HepG2 (cell line): ENCODE measurements at regions not wholly inside any gene's neighbourhood (a gene's known extent, or its start where the extent isn't known, plus 50 kb on each side); places are given as distances from the start of the nearest gene placed in this dataset.

Experiments
- CBX5 ChIP-seq: sonication (generic); formaldehyde crosslinking; IDR thresholded peaks from 2 replicates; pipeline ENCODE4 v1.4.0; 2020; ENCODE audit warnings: missing genetic modification reagents, borderline replicate concordance
- CHD2 ChIP-seq: IDR thresholded peaks from 2 replicates; pipeline ENCODE4 v1.6.1; 2011; ENCODE audit warnings: low read depth, low read length, improper control_type of control experiment
- GABPA ChIP-seq, 2 experiments: IDR thresholded peaks; 2 replicates each; pipeline ENCODE4 v1.6.1; 2011 to 2016; ENCODE audit warnings: low read depth in 2 of 2, low read length in 1 of 2, missing biosample characterization in 1 of 2, missing genetic modification characterization in 1 of 2
- MAFG ChIP-seq: sonication (generic); formaldehyde crosslinking; IDR thresholded peaks from 2 replicates; pipeline ENCODE4 v1.5.1; 2020; ENCODE audit warnings: mild to moderate bottlenecking, missing genetic modification reagents
- MLLT10 ChIP-seq: sonication (generic); formaldehyde crosslinking; IDR thresholded peaks from 2 replicates; pipeline ENCODE4 v1.4.0; 2020; ENCODE audit warnings: missing genetic modification reagents
- RBM39 ChIP-seq: fragments of 200-400 bp; formaldehyde crosslinking; IDR thresholded peaks from one replicate; pipeline ENCODE4 v1.6.1; 2018; ENCODE audit warnings: antibody characterized with exemption, mild to moderate bottlenecking, low read depth, low read length; ENCODE audit not compliant: poor library complexity, severe bottlenecking
- SOX13 ChIP-seq, 3 experiments: fragments of 450-650 bp in 1 of 3; sonication (generic) in 1 of 3; formaldehyde crosslinking in 1 of 3; IDR thresholded peaks in 2 of 3; conservative IDR thresholded peaks in 1 of 3; 2 replicates each; pipeline versions ENCODE4 v1.5.0 to v1.6.1; 2016 to 2020; ENCODE audit warnings: antibody characterized with exemption in 1 of 3, mild to moderate bottlenecking in 1 of 3, missing compliant biosample characterization in 1 of 3, missing genetic modification reagents in 1 of 3, moderate library complexity in 1 of 3
- ZBTB8A ChIP-seq: sonication (generic); formaldehyde crosslinking; IDR thresholded peaks from 2 replicates; pipeline ENCODE4 v1.4.0; 2020; ENCODE audit warnings: mild to moderate bottlenecking, low read depth, missing genetic modification reagents, borderline replicate concordance
- ZNF136 ChIP-seq: sonication (generic); formaldehyde crosslinking; IDR thresholded peaks from 2 replicates; pipeline ENCODE4 v1.8.1; 2022; ENCODE audit warnings: low read depth, mild to moderate bottlenecking, moderate library complexity, missing genetic modification reagents
- ZNF274 ChIP-seq: sonication (generic); formaldehyde crosslinking; IDR thresholded peaks from 2 replicates; pipeline ENCODE4 v1.5.1; 2020; ENCODE audit warnings: mild to moderate bottlenecking, missing genetic modification reagents
- ZNF292 ChIP-seq: sonication (generic); formaldehyde crosslinking; IDR thresholded peaks from 2 replicates; pipeline ENCODE4 v1.8.1; 2022; ENCODE audit warnings: mild to moderate bottlenecking, low read depth, missing genetic modification reagents, borderline replicate concordance
- ZNF326 ChIP-seq: sonication (generic); formaldehyde crosslinking; IDR thresholded peaks from 2 replicates; pipeline ENCODE4 v1.4.0; 2020; ENCODE audit warnings: missing genetic modification reagents, borderline replicate concordance
- ZNF672 ChIP-seq: sonication (generic); formaldehyde crosslinking; IDR thresholded peaks from 2 replicates; pipeline ENCODE4 v1.8.1; 2022; ENCODE audit warnings: missing genetic modification reagents
- ZNF746 ChIP-seq: sonication (generic); formaldehyde crosslinking; IDR thresholded peaks from 2 replicates; pipeline ENCODE4 v1.8.0; 2022; ENCODE audit warnings: mild to moderate bottlenecking, missing genetic modification reagents
- ZNF766 ChIP-seq: sonication (generic); formaldehyde crosslinking; IDR thresholded peaks from 2 replicates; pipeline ENCODE4 v1.5.0; 2020; ENCODE audit warnings: missing genetic modification reagents, borderline replicate concordance
- TF ChIP-seq, protein P1 (sequence below): sonication (generic); formaldehyde crosslinking; IDR thresholded peaks from 2 replicates; pipeline ENCODE4 v1.5.0; 2020; ENCODE audit warnings: missing genetic modification reagents, mild to moderate bottlenecking, borderline replicate concordance
- TF ChIP-seq, protein P2 (sequence below): sonication (generic); formaldehyde crosslinking; IDR thresholded peaks from 2 replicates; pipeline ENCODE4 v1.4.0; 2020; ENCODE audit warnings: mild to moderate bottlenecking, missing genetic modification reagents
- TF ChIP-seq, protein P3 (sequence below): fragments of 450-650 bp; IDR thresholded peaks from 2 replicates; pipeline ENCODE4 v1.6.1; 2017
- TF ChIP-seq, protein P4 (sequence below): IDR thresholded peaks from 2 replicates; pipeline ENCODE4 v1.6.1; 2016
- TF ChIP-seq, protein P5 (sequence below): sonication (generic); formaldehyde crosslinking; IDR thresholded peaks from 2 replicates; pipeline ENCODE4 v1.4.0; 2020; ENCODE audit warnings: missing genetic modification reagents
- TF ChIP-seq, protein P6 (sequence below): IDR thresholded peaks from 2 replicates; pipeline ENCODE4 v1.6.1; 2016; ENCODE audit warnings: low read depth, borderline replicate concordance
- TF ChIP-seq, protein P7 (sequence below): sonication (generic); formaldehyde crosslinking; IDR thresholded peaks from 2 replicates; pipeline ENCODE4 v1.8.1; 2023; ENCODE audit warnings: mild to moderate bottlenecking, missing genetic modification reagents, borderline replicate concordance

DNA sequence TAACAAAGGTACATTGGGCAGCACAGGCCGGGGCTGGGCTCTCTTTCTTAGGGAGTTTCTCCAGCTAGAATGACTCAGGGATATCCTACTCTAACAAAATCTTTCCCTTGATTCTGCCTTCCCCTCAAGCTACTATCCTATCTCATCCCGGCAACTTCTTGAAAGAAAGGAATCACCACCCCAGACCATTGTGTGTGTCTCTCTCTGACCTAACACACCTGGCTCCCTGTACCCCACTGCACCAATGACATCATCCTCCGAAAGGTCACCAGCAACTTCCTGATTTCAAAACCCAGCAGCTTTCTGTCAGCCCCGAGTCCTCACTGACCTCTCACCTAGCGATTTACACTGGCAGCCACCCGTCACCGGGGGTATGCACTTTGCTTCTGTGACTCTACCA lies 72.1 kb upstream of the MAP4K4 start (continued):
- TF ChIP-seq ZNF672, result no peak
- TF ChIP-seq, protein P1, sequence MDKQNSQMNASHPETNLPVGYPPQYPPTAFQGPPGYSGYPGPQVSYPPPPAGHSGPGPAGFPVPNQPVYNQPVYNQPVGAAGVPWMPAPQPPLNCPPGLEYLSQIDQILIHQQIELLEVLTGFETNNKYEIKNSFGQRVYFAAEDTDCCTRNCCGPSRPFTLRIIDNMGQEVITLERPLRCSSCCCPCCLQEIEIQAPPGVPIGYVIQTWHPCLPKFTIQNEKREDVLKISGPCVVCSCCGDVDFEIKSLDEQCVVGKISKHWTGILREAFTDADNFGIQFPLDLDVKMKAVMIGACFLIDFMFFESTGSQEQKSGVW (CRISPR knock-in tag), result no peak
- TF ChIP-seq, protein P2, sequence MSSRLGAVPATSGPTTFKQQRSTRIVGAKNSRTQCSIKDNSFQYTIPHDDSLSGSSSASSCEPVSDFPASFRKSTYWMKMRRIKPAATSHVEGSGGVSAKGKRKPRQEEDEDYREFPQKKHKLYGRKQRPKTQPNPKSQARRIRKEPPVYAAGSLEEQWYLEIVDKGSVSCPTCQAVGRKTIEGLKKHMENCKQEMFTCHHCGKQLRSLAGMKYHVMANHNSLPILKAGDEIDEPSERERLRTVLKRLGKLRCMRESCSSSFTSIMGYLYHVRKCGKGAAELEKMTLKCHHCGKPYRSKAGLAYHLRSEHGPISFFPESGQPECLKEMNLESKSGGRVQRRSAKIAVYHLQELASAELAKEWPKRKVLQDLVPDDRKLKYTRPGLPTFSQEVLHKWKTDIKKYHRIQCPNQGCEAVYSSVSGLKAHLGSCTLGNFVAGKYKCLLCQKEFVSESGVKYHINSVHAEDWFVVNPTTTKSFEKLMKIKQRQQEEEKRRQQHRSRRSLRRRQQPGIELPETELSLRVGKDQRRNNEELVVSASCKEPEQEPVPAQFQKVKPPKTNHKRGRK (CRISPR knock-in tag), result no peak
- no peak for TF ChIP-seq ZNF274
- no peak for TF ChIP-seq RBM39
- TF ChIP-seq, protein P3, sequence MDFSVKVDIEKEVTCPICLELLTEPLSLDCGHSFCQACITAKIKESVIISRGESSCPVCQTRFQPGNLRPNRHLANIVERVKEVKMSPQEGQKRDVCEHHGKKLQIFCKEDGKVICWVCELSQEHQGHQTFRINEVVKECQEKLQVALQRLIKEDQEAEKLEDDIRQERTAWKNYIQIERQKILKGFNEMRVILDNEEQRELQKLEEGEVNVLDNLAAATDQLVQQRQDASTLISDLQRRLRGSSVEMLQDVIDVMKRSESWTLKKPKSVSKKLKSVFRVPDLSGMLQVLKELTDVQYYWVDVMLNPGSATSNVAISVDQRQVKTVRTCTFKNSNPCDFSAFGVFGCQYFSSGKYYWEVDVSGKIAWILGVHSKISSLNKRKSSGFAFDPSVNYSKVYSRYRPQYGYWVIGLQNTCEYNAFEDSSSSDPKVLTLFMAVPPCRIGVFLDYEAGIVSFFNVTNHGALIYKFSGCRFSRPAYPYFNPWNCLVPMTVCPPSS, result no peak
- TF ChIP-seq ZNF292, result peak; percentile 82
- TF ChIP-seq, protein P4, sequence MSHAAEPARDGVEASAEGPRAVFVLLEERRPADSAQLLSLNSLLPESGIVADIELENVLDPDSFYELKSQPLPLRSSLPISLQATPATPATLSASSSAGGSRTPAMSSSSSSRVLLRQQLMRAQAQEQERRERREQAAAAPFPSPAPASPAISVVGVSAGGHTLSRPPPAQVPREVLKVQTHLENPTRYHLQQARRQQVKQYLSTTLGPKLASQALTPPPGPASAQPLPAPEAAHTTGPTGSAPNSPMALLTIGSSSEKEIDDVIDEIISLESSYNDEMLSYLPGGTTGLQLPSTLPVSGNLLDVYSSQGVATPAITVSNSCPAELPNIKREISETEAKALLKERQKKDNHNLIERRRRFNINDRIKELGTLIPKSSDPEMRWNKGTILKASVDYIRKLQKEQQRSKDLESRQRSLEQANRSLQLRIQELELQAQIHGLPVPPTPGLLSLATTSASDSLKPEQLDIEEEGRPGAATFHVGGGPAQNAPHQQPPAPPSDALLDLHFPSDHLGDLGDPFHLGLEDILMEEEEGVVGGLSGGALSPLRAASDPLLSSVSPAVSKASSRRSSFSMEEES (CRISPR knock-in tag), result no peak
- no peak for TF ChIP-seq ZNF136 (CRISPR knock-in tag)
- TF ChIP-seq ZNF766 (CRISPR knock-in tag), result no peak
- no peak for TF ChIP-seq ZBTB8A
- TF ChIP-seq MAFG (CRISPR knock-in tag), result no peak
- TF ChIP-seq, protein P5, sequence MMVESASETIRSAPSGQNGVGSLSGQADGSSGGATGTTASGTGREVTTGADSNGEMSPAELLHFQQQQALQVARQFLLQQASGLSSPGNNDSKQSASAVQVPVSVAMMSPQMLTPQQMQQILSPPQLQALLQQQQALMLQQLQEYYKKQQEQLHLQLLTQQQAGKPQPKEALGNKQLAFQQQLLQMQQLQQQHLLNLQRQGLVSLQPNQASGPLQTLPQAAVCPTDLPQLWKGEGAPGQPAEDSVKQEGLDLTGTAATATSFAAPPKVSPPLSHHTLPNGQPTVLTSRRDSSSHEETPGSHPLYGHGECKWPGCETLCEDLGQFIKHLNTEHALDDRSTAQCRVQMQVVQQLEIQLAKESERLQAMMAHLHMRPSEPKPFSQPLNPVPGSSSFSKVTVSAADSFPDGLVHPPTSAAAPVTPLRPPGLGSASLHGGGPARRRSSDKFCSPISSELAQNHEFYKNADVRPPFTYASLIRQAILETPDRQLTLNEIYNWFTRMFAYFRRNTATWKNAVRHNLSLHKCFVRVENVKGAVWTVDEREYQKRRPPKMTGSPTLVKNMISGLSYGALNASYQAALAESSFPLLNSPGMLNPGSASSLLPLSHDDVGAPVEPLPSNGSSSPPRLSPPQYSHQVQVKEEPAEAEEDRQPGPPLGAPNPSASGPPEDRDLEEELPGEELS (CRISPR knock-in tag), result 0 out of 2 replicates have a peak, but pooled peaks have one; percentile 15
- TF ChIP-seq ZNF326 (CRISPR knock-in tag), result no peak
- 0 out of 2 replicates have a peak, but pooled peaks have one; percentile 42 for TF ChIP-seq SOX13 (IDR thresholded peaks at IDR 0.05)
- 0 out of 4 replicates have a peak, but pooled peaks of 1 of the 2 experiments have one; percentile 19 for TF ChIP-seq SOX13 (CRISPR knock-in tag; conservative IDR thresholded peaks at IDR 0.05 in 1 of 2, IDR thresholded peaks at IDR 0.05 in 1 of 2)
- TF ChIP-seq CBX5, result peak; percentile 30; the same call in 1 of the 2 replicates
- no peak for TF ChIP-seq CHD2
- TF ChIP-seq, protein P6, sequence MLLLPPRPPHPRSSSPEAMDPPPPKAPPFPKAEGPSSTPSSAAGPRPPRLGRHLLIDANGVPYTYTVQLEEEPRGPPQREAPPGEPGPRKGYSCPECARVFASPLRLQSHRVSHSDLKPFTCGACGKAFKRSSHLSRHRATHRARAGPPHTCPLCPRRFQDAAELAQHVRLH, result no peak
- TF ChIP-seq, protein P7, sequence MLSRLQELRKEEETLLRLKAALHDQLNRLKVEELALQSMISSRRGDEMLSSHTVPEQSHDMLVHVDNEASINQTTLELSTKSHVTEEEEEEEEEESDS (CRISPR knock-in tag), result no peak
- no peak for TF ChIP-seq MLLT10
- no peak for TF ChIP-seq GABPA (IDR thresholded peaks at IDR 0.05; ENCODE audit: low read depth, low read length)
- peak; percentile 64 for TF ChIP-seq GABPA (CRISPR knock-in tag; IDR thresholded peaks at IDR 0.05; ENCODE audit: low read depth)
- no peak for TF ChIP-seq ZNF746 (CRISPR knock-in tag)
